ENCODE measurements at regions not wholly inside any gene's neighbourhood (a gene's known extent, or its start where the extent isn't known, plus 50 kb on each side); places are given as distances from the start of the nearest gene placed in this dataset.

DNA sequence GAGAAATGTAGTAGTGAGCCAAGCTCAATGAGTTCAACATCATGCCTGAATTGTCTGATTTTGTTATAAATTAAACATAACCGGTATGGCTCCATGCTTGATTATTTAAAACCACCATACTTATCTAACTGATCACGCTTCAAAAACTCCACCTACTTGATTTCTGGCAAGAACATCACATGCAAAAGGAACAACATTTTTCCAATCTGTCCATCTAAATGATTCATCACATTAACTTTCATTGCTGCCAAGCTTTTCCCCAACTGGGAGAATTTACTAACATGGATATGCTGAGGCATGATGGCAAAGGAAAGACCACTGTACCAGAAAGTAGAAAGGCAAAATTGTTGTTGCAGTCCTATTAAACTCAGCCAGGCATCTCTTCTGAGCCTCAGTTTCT lies 286.8 kb downstream of the TRIB2 start:
- TF ChIP-seq SPI1 (IDR thresholded peaks at IDR 0.05; ENCODE audit: borderline replicate concordance, insufficient read depth, low read depth, low read length) (no peak), YBX1 (IDR thresholded peaks at IDR 0.05) (no peak), NR2F1 (conservative IDR thresholded peaks at IDR 0.05) (no peak), BRCA1 (IDR thresholded peaks at IDR 0.05; ENCODE audit: low read depth, low read length) (no peak), CREB1 (IDR thresholded peaks at IDR 0.05; ENCODE audit: low read depth) (no peak), SREBF2 (IDR thresholded peaks at IDR 0.05; ENCODE audit: low read length) (no peak), EP300 (IDR thresholded peaks at IDR 0.05; ENCODE audit: borderline replicate concordance in 1 of 2, control insufficient read depth in 1 of 2, low read depth in 2 of 2, low read length in 2 of 2) (no peak), ZZZ3 (IDR thresholded peaks at IDR 0.05; ENCODE audit: control insufficient read depth, insufficient read length, low read depth) (no peak), TCF7 (IDR thresholded peaks at IDR 0.05; ENCODE audit: borderline replicate concordance) (no peak), TAF1 (IDR thresholded peaks at IDR 0.05; ENCODE audit: borderline replicate concordance, low read depth, low read length) (no peak), JUND (IDR thresholded peaks at IDR 0.05; ENCODE audit: low read depth, low read length) (no peak)
- TF ChIP-seq, protein P1, sequence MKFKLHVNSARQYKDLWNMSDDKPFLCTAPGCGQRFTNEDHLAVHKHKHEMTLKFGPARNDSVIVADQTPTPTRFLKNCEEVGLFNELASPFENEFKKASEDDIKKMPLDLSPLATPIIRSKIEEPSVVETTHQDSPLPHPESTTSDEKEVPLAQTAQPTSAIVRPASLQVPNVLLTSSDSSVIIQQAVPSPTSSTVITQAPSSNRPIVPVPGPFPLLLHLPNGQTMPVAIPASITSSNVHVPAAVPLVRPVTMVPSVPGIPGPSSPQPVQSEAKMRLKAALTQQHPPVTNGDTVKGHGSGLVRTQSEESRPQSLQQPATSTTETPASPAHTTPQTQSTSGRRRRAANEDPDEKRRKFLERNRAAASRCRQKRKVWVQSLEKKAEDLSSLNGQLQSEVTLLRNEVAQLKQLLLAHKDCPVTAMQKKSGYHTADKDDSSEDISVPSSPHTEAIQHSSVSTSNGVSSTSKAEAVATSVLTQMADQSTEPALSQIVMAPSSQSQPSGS (IDR thresholded peaks at IDR 0.05; ENCODE audit: low read length), result no peak
- TF ChIP-seq, protein P2, sequence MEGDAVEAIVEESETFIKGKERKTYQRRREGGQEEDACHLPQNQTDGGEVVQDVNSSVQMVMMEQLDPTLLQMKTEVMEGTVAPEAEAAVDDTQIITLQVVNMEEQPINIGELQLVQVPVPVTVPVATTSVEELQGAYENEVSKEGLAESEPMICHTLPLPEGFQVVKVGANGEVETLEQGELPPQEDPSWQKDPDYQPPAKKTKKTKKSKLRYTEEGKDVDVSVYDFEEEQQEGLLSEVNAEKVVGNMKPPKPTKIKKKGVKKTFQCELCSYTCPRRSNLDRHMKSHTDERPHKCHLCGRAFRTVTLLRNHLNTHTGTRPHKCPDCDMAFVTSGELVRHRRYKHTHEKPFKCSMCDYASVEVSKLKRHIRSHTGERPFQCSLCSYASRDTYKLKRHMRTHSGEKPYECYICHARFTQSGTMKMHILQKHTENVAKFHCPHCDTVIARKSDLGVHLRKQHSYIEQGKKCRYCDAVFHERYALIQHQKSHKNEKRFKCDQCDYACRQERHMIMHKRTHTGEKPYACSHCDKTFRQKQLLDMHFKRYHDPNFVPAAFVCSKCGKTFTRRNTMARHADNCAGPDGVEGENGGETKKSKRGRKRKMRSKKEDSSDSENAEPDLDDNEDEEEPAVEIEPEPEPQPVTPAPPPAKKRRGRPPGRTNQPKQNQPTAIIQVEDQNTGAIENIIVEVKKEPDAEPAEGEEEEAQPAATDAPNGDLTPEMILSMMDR (IDR thresholded peaks at IDR 0.05 in 2 of 3, conservative IDR thresholded peaks at IDR 0.05 in 1 of 3; ENCODE audit: control insufficient read depth in 2 of 3, extremely low read depth in 1 of 3, insufficient read depth in 1 of 3, low read depth in 3 of 3, low read length in 3 of 3), result no peak
